ENCODE measurements at regions not wholly inside any gene's neighbourhood (a gene's known extent, or its start where the extent isn't known, plus 50 kb on each side); places are given as distances from the start of the nearest gene placed in this dataset.
A peak's percentile ranks its signal among the peaks of the same experiment; 100 is the strongest.

GRCh38 chr6:25012657-25013056, 76.9 kb upstream of the RIPOR2 start:
- DNase-seq (ENCODE audit: low spot score): no peak

DNA sequence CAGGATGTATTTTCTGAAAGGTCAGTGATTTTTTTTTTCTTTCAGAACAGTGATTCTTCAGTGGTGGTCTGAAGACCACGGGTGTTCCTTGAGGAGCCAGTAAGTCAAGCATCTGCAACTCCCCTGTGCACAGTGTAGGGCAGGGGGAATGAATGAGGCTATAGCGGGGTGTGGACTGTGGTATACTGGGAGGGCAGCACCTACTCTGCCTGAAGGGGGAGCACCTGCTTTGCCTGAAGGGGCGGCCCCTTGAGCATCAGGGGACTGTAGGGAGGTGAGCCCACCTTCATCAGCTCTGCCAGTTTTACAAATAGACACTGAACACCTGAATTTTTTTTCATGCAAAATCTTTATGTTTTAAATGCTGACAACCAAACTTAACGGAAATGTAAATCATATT, 77.5 kb upstream of the RIPOR2 start:
- peak; percentile 39 for DNase-seq (ENCODE audit: low spot score)

DNA sequence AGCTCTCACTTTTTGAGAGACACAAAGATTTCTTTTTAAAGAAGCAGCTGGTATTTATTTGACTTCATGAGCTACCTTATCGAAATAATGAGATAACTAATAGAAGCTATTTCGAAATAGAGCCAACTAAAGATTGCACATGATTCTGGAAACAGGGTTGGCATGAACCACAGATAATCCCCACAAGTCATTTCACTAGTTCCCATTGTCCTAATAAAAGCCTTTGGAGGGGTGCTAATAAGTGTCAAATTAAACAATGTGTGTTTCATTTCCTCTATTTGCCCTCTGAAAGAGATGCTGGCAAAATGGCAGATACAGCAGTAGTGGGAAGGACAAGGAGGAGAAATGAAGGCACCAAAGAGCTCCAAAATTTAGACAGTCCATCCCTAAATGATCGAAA, 78.6 kb upstream of the RIPOR2 start:
- no peak for DNase-seq (ENCODE audit: low spot score)

DNA sequence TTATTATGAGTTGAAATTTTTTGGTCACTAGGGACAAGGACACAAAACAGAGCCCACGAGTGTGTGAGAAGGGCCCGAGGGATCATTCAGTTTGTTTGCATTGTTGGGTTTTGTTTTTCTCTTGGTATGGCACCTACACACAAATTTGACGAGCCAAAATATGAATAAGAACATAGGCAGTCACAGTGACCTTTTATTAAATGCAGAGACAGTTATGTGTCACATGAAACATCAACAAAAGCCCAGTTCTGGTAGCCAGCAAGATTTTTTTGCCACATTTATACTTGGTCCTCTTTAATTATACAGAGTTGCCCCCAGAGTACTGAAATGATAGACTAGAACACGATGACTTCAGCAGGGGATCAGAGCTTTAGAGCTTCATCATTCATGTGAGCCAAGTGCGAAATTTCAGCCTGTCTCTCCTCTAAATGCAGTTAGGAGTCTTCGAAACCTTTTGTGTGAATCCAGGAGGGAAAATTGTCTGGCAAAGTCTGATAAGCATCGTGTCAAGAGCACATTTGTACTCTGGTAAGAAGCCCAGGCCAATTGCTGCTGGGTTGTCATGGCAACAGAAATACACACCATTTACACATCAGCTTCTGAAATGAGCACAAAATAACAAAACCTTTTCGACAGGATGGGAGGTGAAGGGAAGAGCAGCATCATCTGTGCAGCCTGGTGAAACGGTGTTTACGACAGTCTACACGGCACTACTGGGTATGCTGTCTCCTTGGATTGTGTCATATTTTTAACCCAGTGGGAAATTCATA, 79.2 kb upstream of the RIPOR2 start:
- DNase-seq (ENCODE audit: low spot score): peak; percentile 23

- DNase-seq (ENCODE audit: low spot score): no peak
These were observed 80.4 kb upstream of the RIPOR2 start for GRCh38 chr6:25016014-25016720.

DNA sequence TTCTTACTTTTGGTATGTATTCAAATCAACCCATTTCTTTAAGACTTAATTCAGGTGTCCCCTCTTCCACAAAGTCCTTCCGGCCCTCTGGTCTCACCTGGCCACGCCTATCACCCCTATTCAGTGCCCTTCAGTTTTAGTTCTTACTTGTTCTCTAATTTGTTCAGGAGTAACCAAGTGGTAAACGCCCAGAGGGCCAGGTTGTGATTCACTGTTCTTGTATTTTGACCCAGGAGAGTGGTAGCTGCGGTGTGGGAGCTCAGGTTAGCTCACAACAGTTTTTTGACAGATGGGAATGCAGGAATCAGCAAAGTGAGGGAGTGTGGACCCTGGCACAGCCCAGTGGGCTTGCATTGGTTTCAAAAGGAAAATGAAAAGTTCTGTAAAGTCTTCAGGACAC, 81.7 kb upstream of the RIPOR2 start:
- no peak for DNase-seq (ENCODE audit: low spot score)

DNA sequence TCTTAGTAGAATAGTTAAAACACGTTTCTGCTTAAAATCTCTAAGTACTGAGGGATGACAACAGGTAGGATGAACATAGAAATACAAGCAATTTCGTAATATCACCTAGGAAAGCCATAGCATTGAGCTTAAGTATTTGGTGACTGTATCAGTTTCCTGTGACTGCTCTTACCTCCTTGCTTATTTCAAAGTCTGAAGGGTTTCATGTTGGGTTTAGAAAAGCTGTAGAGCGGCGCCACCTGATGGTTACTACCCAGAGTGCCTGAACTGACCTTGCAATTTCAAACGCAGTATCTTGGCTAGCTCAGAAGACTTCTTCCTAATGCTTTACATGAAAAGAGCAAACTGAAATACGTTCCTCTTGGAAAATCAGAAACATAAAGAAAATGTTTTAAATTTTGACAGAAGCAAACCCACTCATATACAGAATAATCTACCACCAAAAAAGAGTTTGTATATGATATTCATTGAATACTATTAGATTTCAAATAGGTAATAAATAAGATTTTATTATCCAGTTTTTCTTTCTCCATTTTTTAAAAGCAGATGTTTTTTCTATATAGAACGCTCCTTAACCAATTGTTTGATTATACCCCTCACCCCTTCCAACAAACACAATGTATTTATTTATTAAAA, 82.3 kb upstream of the RIPOR2 start:
- peak; percentile 82 for DNase-seq (ENCODE audit: low spot score)

- no peak for DNase-seq (ENCODE audit: low spot score)
These were observed 82.8 kb upstream of the RIPOR2 start for GRCh38 chr6:25018568-25018954.

GRCh38 chr6:25022140-25022553, 86.4 kb upstream of the RIPOR2 start:
- no peak for DNase-seq (ENCODE audit: low spot score)

DNA sequence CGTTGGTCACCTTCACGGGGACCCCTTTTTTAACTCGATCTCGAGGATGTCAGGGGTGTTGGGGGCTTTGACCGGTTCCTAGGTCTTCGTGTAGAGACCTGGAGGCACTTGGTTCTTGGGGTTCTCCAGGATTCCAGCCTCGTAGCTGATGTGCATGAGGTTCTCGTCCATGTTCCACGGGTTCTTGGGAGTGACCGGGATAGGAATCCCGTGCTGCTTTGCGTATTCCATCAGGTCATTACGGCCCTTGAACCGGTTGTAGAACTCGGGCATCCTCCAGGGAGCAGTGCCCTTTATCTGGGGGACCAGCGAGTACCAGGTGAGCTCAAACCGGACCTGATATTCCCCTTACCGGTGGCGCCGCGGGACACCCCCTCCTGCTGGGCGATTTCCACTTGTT, 88.0 kb upstream of the RIPOR2 start:
- DNase-seq (ENCODE audit: low spot score): no peak

DNA sequence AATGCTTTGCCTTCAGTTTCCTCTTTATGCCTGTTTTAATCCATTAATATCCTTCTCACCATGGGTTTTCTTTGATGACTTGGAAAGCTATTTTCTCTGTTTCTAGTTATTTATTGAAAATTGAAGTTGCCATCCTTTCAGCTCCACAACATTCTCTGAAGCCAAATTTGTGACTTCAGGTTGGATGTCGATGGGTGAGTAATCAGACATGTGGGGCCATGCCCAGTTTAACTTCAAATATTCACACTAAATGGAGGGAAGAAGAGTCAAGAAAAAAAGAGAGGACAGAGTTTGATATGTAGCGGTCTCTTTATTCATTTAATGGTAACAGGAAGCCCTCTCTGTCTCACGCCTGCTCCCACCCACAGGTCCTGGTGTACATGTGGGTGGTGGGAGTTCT, 89.1 kb upstream of the RIPOR2 start:
- DNase-seq (ENCODE audit: low spot score): no peak

DNA sequence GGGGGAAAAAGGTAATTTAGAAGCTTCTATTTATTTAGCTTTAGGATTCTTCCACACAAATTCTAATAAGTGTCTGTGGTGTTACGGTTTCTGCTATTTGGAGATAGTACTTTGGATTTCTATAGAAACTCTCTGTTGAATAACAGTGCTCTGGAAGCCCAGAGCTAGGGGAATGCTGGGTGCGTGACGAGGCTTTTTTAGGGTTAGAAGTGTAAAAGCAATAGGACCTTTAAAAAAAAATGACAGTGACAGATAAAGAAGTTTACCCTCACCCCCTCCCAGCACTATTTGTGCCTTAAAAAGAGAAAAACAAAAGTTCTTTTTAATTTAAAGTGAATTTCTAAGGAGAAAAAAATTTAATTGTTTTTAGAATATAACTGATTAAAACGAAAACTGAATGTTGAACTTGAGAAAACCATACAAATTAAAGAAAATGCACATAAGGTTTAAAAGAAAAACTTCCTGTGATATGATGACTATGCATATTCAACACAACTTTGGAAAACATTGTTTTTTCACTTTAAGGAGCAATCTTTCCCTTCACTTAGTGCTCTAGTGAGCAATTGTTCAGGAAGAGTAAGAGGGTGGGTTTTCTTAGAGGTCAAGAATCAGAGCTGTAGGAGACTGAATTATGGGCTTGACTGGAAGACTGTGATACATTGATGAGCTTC, 89.6 kb upstream of the RIPOR2 start:
- DNase-seq (ENCODE audit: low spot score): no peak

DNA sequence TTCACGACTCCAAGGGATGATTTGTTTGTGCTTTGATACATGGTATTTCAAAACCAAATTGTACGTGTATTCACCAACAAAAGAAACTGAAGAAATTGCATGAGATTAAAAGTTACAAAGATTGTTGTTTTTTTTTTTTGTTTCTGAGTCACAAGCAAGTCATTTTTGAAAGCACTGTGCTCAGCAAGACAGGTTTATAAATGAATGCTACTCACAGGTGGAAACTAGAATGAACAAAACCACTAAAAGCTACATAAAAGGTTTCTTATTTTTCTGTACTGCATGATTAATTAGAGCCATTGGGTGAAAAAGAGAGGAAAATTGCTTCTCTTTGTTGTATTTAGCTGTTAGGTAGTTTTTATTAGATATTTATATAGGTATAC, 90.2 kb upstream of the RIPOR2 start:
- no peak for DNase-seq (ENCODE audit: low spot score)

DNA sequence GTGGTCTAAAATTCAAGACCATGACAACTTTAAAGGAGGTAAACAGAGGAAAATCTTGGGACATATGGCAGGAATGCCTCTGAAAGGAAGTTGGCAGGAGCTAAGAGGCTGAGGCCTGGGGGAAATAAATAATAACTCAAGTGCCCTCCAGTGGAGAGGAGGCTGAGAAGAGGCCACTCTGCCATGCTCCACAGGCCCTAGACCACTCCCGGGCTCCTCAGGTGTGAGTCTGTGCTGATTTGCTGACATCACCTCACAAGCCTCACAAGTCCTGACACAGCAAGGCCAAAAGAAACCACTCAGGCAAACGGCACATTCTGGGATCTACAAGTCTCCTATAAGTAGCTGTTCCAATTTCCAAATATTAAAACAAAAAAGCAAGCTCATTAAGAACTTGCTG, 91.0 kb upstream of the RIPOR2 start:
- DNase-seq (ENCODE audit: low spot score): no peak

GRCh38 chr6:25027221-25027916, 91.6 kb upstream of the RIPOR2 start:
- DNase-seq (ENCODE audit: low spot score): peak; percentile 28

- DNase-seq (ENCODE audit: low spot score): no peak
These were observed 92.6 kb upstream of the RIPOR2 start for GRCh38 chr6:25028328-25028727.

DNA sequence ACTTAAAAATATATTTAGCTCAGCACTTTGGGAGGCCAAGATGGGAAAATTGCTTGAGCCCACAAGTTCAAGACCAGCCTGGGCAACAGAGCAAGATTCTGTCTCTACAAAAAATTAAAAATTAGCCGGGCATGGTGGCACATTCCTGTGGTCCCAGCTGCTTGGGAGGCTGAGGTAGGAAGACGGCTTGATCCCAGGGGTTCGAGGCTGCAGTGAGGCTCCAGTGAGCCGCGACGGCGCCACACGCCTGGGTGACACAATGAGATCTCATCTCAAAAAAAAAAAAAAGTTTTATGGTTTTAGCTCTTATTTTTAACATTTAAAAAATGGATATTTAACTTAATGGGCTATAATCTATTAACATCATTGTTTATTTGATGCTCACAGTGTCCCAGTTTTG, 97.2 kb upstream of the RIPOR2 start:
- no peak for DNase-seq (ENCODE audit: low spot score)

GRCh38 chr6:25034431-25034921, 98.7 kb upstream of the RIPOR2 start:
- DNase-seq (ENCODE audit: low spot score): peak; percentile 27

DNA sequence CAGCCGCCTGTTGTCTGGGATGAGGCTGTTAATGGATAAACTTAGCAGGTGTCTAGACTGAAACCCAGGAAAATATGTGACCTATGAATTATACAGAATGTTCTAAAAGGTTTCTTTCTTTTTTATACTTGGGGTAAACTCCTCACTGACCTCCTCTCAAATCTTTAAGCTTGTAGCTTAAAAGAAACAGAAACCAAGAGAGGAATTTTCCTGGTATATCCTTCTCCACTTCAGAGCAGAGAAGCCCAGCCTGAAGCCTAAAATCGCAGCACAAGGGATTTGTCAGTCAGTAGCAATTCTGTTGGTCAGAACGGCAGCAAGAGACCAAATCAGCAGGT, 99.4 kb upstream of the RIPOR2 start:
- no peak for DNase-seq (ENCODE audit: low spot score)

DNA sequence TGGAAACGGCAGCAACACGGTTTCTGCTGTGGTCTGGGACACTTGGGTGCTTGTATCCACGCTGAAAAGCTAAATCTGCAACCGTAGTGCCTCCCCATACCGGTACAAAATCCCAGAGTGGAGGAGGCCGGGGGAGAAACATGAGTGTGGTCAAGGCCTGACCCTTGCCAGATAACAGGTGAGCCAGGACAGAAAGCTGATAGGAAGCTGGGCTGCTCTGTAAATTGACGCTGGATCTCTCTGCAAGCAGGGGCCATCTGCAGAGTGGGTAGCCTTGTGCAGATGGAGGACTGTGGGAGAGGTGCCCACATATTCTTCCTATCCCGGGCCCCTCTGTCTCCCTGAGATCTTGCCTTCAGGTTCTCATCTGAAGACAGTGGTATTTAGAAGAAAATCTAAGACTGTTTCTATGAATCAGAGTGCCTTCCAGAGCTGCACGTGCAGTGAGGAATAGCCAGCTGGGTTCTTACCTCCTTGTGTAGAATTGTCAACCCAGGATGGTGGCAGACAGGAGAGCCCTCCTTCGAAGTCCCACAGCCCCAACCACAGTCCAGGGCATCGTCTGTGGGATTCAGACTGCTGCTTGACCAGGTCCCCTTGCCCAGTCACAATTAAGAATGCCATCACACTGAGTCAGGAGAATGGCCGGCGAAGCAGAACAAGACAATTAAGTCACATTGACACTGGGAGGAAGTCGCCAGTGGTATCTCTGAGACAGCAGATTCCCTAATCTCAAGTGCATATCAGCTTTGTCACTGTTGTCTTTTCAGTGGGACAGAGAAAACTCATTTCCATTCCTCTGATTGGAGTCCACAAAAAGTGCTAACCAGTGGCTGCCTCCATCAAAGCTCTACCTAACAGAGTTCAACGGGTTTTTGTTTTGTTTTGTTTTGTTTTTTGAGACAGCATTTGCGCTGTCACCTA, 100.0 kb upstream of the RIPOR2 start:
- peak; percentile 21 for DNase-seq (ENCODE audit: low spot score)

GRCh38 chr6:25036461-25036860, 100.7 kb upstream of the RIPOR2 start:
- DNase-seq (ENCODE audit: low spot score): no peak
